ENCODE measurements at regions not wholly inside any gene's neighbourhood (a gene's known extent, or its start where the extent isn't known, plus 50 kb on each side); places are given as distances from the start of the nearest gene placed in this dataset.

GRCh38 chr16:52696126-52696525, 149.2 kb upstream of the TOX3 start:
- TF ChIP-seq POLR2A (IDR thresholded peaks at IDR 0.05) (no peak), CTCF (IDR thresholded peaks at IDR 0.05 in 4 of 5, conservative IDR thresholded peaks at IDR 0.05 in 1 of 5) (no peak)
- H3K36me3 ChIP-seq: no peaks in the 10 kb centered on the region
- H3K4me3 ChIP-seq: no peak overlapping the region
- H3K4me1 ChIP-seq: no peaks in the 10 kb centered on the region
- in situ Hi-C loops (cut with MboI; ENCODE audit: low sequenced_read_pairs in 4 of 4) (no loop called here), intact Hi-C loops (cut with DNase I; ENCODE audit: low total_unique reads) (no loop called here)
- DNase-seq (no peak), ATAC-seq (no peak)
- H3K9me3 ChIP-seq: no peaks in the 10 kb centered on the region
- no peak overlapping the region for H3K27ac ChIP-seq
- H3K27me3 ChIP-seq: no peaks in the 10 kb centered on the region

- Histone ChIP-seq H3K4me1 (no peaks in the 10 kb centered on the region), H3K27me3 (no peaks in the 10 kb centered on the region), H3K27ac (no peak overlapping the region), H3K9me3 (no peaks in the 10 kb centered on the region), H3K36me3 (no peaks in the 10 kb centered on the region), H3K4me3 (no peak overlapping the region)
- no peak for TF ChIP-seq POLR2A (IDR thresholded peaks at IDR 0.05)
- no peak for TF ChIP-seq CTCF (IDR thresholded peaks at IDR 0.05 in 4 of 5, conservative IDR thresholded peaks at IDR 0.05 in 1 of 5)
- in situ Hi-C loops (cut with MboI; ENCODE audit: low sequenced_read_pairs in 4 of 4) (no loop called here), intact Hi-C loops (cut with DNase I; ENCODE audit: low total_unique reads) (no loop called here)
- ATAC-seq: no peak
- no peak for DNase-seq
Measured at GRCh38 chr16:52690468-52690867, 143.5 kb upstream of the TOX3 start.

GRCh38 chr16:52680993-52681392, 134.1 kb upstream of the TOX3 start:
- Histone ChIP-seq H3K36me3 (no peaks in the 10 kb centered on the region), H3K4me1 (no peaks in the 10 kb centered on the region), H3K27ac (no peak overlapping the region), H3K4me3 (no peak overlapping the region), H3K9me3 (no peaks in the 10 kb centered on the region), H3K27me3 (no peaks in the 10 kb centered on the region)
- DNase-seq (no peak), ATAC-seq (no peak)
- TF ChIP-seq CTCF (IDR thresholded peaks at IDR 0.05 in 4 of 5, conservative IDR thresholded peaks at IDR 0.05 in 1 of 5) (no peak), POLR2A (IDR thresholded peaks at IDR 0.05) (no peak)
- in situ Hi-C loops (cut with MboI; ENCODE audit: low sequenced_read_pairs in 4 of 4) (no loop called here), intact Hi-C loops (cut with DNase I; ENCODE audit: low total_unique reads) (no loop called here)

- H3K27me3 ChIP-seq: no peaks in the 10 kb centered on the region
- H3K4me1 ChIP-seq: no peaks in the 10 kb centered on the region
- no peak for ATAC-seq
- intact Hi-C loops (cut with DNase I; ENCODE audit: low total_unique reads): no loop called here
- H3K4me3 ChIP-seq: no peak overlapping the region
- no peak for DNase-seq
- H3K27ac ChIP-seq: no peak overlapping the region
- TF ChIP-seq POLR2A (IDR thresholded peaks at IDR 0.05) (no peak), CTCF (IDR thresholded peaks at IDR 0.05 in 4 of 5, conservative IDR thresholded peaks at IDR 0.05 in 1 of 5) (no peak)
- no peaks in the 10 kb centered on the region for H3K9me3 ChIP-seq
- in situ Hi-C loops (cut with MboI; ENCODE audit: low sequenced_read_pairs in 4 of 4): no loop called here
- H3K36me3 ChIP-seq: no peaks in the 10 kb centered on the region
Measured at GRCh38 chr16:52677501-52677900, 130.6 kb upstream of the TOX3 start.

GRCh38 chr16:52676959-52677358, 130.0 kb upstream of the TOX3 start:
- TF ChIP-seq POLR2A (IDR thresholded peaks at IDR 0.05) (no peak), CTCF (IDR thresholded peaks at IDR 0.05 in 4 of 5, conservative IDR thresholded peaks at IDR 0.05 in 1 of 5) (no peak)
- no peak for ATAC-seq
- intact Hi-C loops (cut with DNase I; ENCODE audit: low total_unique reads) (no loop called here), in situ Hi-C loops (cut with MboI; ENCODE audit: low sequenced_read_pairs in 4 of 4) (no loop called here)
- Histone ChIP-seq H3K4me3 (no peak overlapping the region), H3K36me3 (no peaks in the 10 kb centered on the region), H3K4me1 (no peaks in the 10 kb centered on the region), H3K27me3 (no peaks in the 10 kb centered on the region), H3K27ac (no peak overlapping the region), H3K9me3 (no peaks in the 10 kb centered on the region)
- DNase-seq: no peak
